GM23338 (cell line): ENCODE measurements at regions not wholly inside any gene's neighbourhood (a gene's known extent, or its start where the extent isn't known, plus 50 kb on each side); places are given as distances from the start of the nearest gene placed in this dataset.

ENCODE experiments used
- ATAC-seq: fragments of 200-7000 bp; cut with Tn5 transposase; 3 replicates; pipeline ENCODE4 v1.9.1; 2020
- DNase-seq: peaks from one replicate; pipeline ENCODE4 v3.0.0-alpha.2; 2015; ENCODE audit warnings: low spot score
- H2AFZ ChIP-seq: fragments of 200-600 bp; sonication (generic); 2 replicates; pipeline ENCODE4 v1.8.0; 2016; ENCODE audit warnings: antibody characterized with exemption, mild to moderate bottlenecking, moderate library complexity
- H3F3A ChIP-seq: fragments of 200-600 bp; sonication (generic); replicated peaks from 2 replicates; pipeline ENCODE4 v1.8.0; 2017; ENCODE audit warnings: antibody characterized with exemption, mixed run types, low read depth
- H3K27ac ChIP-seq: fragments of 200-600 bp; sonication (generic); 2 replicates; pipeline ENCODE4 v1.6.1; 2016; ENCODE audit warnings: low read depth
- H3K27me3 ChIP-seq: fragments of 200-600 bp; sonication (generic); 2 replicates; pipeline ENCODE4 v1.8.0; 2016; ENCODE audit warnings: mild to moderate bottlenecking, mixed run types, moderate library complexity; ENCODE audit not compliant: insufficient read depth
- H3K36me3 ChIP-seq: fragments of 200-600 bp; sonication (generic); 2 replicates; pipeline ENCODE4 v1.8.0; 2016; ENCODE audit warnings: mild to moderate bottlenecking; ENCODE audit not compliant: insufficient read depth
- H3K4me1 ChIP-seq: fragments of 200-600 bp; sonication (generic); 2 replicates; pipeline ENCODE4 v1.8.0; 2016; ENCODE audit warnings: mild to moderate bottlenecking, moderate library complexity; ENCODE audit not compliant: insufficient read depth
- H3K4me2 ChIP-seq: fragments of 200-600 bp; sonication (generic); 2 replicates; pipeline ENCODE4 v1.7.1; 2017; ENCODE audit warnings: mixed run types
- H3K4me3 ChIP-seq: fragments of 200-600 bp; sonication (generic); 2 replicates; pipeline ENCODE4 v1.6.1; 2016; ENCODE audit warnings: mixed run types
- H3K79me2 ChIP-seq: fragments of 200-600 bp; sonication (generic); replicated peaks from 2 replicates; pipeline ENCODE4 v1.8.0; 2017; ENCODE audit warnings: mild to moderate bottlenecking; ENCODE audit not compliant: insufficient read depth
- H3K9me2 ChIP-seq: fragments of 200-600 bp; sonication (generic); 2 replicates; pipeline ENCODE4 v1.8.0; 2017; ENCODE audit not compliant: insufficient read depth
- H4K20me1 ChIP-seq: fragments of 200-600 bp; sonication (generic); replicated peaks from 2 replicates; pipeline ENCODE4 v1.8.0; 2017; ENCODE audit warnings: mild to moderate bottlenecking; ENCODE audit not compliant: insufficient read depth
- H3K27ac Mint-ChIP-seq: 2 replicates; pipeline ENCODE4 v1.8.0; 2020; ENCODE audit warnings: inconsistent platforms, mild to moderate bottlenecking, moderate library complexity, mixed read lengths
- H3K27me3 Mint-ChIP-seq: 3 replicates; pipeline ENCODE4 v1.8.0; 2022; ENCODE audit warnings: low read depth, mild to moderate bottlenecking, moderate library complexity, mixed read lengths, inconsistent platforms; ENCODE audit not compliant: insufficient read depth, poor library complexity
- H3K36me3 Mint-ChIP-seq: 3 replicates; pipeline ENCODE4 v1.8.0; 2021; ENCODE audit warnings: low read depth, mild to moderate bottlenecking, inconsistent platforms, moderate library complexity, mixed read lengths
- H3K4me1 Mint-ChIP-seq: 3 replicates; pipeline ENCODE4 v1.8.0; 2020; ENCODE audit warnings: mild to moderate bottlenecking, inconsistent platforms, mixed read lengths
- H3K4me3 Mint-ChIP-seq: 3 replicates; pipeline ENCODE4 v1.8.0; 2021; ENCODE audit warnings: moderate library complexity, mild to moderate bottlenecking, inconsistent platforms, mixed read lengths
- H3K9me3 Mint-ChIP-seq: 3 replicates; pipeline ENCODE4 v1.8.0; 2020; ENCODE audit warnings: moderate library complexity, mild to moderate bottlenecking, inconsistent platforms, mixed read lengths
- CTCF ChIP-seq, 2 experiments: fragments of 200-600 bp in 1 of 2; sonication (generic) in 1 of 2; conservative IDR thresholded peaks; 2 replicates each; pipeline versions ENCODE4 v1.5.1 to v1.6.1; 2016 to 2017; ENCODE audit warnings: antibody characterized with exemption in 2 of 2, low read depth in 2 of 2, mild to moderate bottlenecking in 2 of 2, moderate library complexity in 1 of 2
- ETS1 ChIP-seq: IDR thresholded peaks from 2 replicates; pipeline ENCODE4 v1.6.1; 2016; ENCODE audit warnings: antibody characterized with exemption
- EZH2phosphoT487 ChIP-seq: fragments of 200-600 bp; sonication (generic); IDR thresholded peaks from one replicate; pipeline ENCODE4 v1.8.1; 2018; ENCODE audit warnings: antibody characterized with exemption; ENCODE audit not compliant: unreplicated experiment
- JUNB ChIP-seq: IDR thresholded peaks from one replicate; pipeline ENCODE4 v1.6.1; 2016; ENCODE audit warnings: antibody characterized with exemption; ENCODE audit not compliant: unreplicated experiment
- NANOG ChIP-seq: IDR thresholded peaks from 2 replicates; pipeline ENCODE4 v1.6.1; 2016; ENCODE audit warnings: antibody characterized with exemption, borderline replicate concordance
- POLR2AphosphoS5 ChIP-seq: IDR thresholded peaks from 2 replicates; pipeline ENCODE4 v1.6.1; 2016; ENCODE audit warnings: antibody characterized with exemption, low read depth
- ZNF462 ChIP-seq: fragments of 250-450 bp; sonication (Bioruptor Pico); IDR thresholded peaks from 2 replicates; pipeline ENCODE4 v1.5.0; 2020; ENCODE audit warnings: mild to moderate bottlenecking, moderate library complexity

GRCh38 chr1:198003468-198003867, 86.3 kb downstream of the LHX9 start (continued):
- TF ChIP-seq ZNF462 (no peak), POLR2AphosphoS5 (no peak), ETS1 (no peak), EZH2phosphoT487 (no peak)

- no peak for ATAC-seq
- H3K9me2 ChIP-seq: peaks cover 5% of the 10 kb centered on the region; the same call in 1 of the 2 replicates
- no peaks in the 10 kb centered on the region for H3K4me1 Mint-ChIP-seq
- TF ChIP-seq JUNB: no peak
- TF ChIP-seq ZNF462: no peak
- TF ChIP-seq CTCF (conservative IDR thresholded peaks at IDR 0.05; ENCODE audit: low read depth in 2 of 2): no peak
- TF ChIP-seq NANOG: no peak
Observed at GRCh38 chr1:198007011-198007410, 89.8 kb downstream of the LHX9 start.

More at GRCh38 chr1:198007011-198007410, 89.8 kb downstream of the LHX9 start:
- no peaks in the 10 kb centered on the region for H3K4me1 ChIP-seq
- no peaks in the 10 kb centered on the region for H3F3A ChIP-seq
- no peak for DNase-seq
- no peak overlapping the region for H3K27ac ChIP-seq
- H3K4me3 ChIP-seq: no peak overlapping the region
- H3K27me3 ChIP-seq: no peaks in the 10 kb centered on the region
- H2AFZ ChIP-seq: no peak overlapping the region
- no peak overlapping the region for H3K4me2 ChIP-seq
- H3K36me3 ChIP-seq: no peaks in the 10 kb centered on the region; the same call in 1 of the 2 replicates
- Mint-ChIP-seq H3K9me3 (peaks cover 20% of the 10 kb centered on the region; the same call in 2 of the 3 replicates), H3K4me3 (no peak overlapping the region), H3K36me3 (peaks cover 5% of the 10 kb centered on the region; the same call in 2 of the 3 replicates), H3K27ac (no peak overlapping the region; the same call in 1 of the 2 replicates), H3K27me3 (no peaks in the 10 kb centered on the region)
- no peaks in the 10 kb centered on the region for H4K20me1 ChIP-seq
- H3K79me2 ChIP-seq: no peaks in the 10 kb centered on the region
